ENCODE measurements at regions not wholly inside any gene's neighbourhood (a gene's known extent, or its start where the extent isn't known, plus 50 kb on each side); places are given as distances from the start of the nearest gene placed in this dataset.

DNA sequence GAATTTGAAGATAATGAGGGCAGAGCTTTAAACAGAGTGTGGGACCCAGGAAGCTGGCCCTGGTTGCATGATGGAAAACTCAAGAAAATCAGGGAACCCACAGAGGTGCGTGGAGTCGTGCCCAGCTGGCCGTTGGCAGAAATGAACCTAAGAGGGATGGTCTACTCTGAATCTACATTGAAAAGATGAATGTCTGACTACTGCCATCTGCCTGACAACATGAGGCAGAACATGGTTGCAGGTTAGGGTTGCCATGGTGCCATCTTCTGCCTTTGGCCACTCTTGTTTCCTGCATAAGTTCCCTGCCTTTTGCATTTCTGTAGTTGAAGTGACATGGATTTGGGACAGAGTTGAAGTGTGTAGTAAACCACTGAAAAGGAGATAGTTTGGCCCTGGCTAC lies 138.5 kb upstream of the COBL start:
- H3K4me3 ChIP-seq (ENCODE audit: insufficient read depth, low read depth, low read length) = no peak overlapping the region
- no peak overlapping the region for H2AK5ac ChIP-seq (ENCODE audit: low read depth, low read length)
- CTCF ChIA-PET = no interaction called here
- H2BK20ac ChIP-seq (ENCODE audit: low read depth, low read length) = no peak overlapping the region
- no peak overlapping the region for H2BK5ac ChIP-seq (ENCODE audit: low read depth, low read length, poor library complexity, severe bottlenecking)
- H4K20me1 ChIP-seq (ENCODE audit: insufficient read depth, low read length) = no peaks in the 10 kb centered on the region
- no CpG with 5 or more reads among the region's 3 CpGs for WGBS, 2 experiments (ENCODE audit: extremely low coverage in 2 of 2, insufficient read length in 1 of 2)
- no peak overlapping the region for H3K14ac ChIP-seq (replicated peaks; ENCODE audit: low read depth, low read length)
- no peak overlapping the region for H3K9ac ChIP-seq (ENCODE audit: low read depth, low read length)
- H4K5ac ChIP-seq (ENCODE audit: low read depth, low read length) = no peak overlapping the region
- no peak overlapping the region for H3K4ac ChIP-seq (ENCODE audit: low read depth, low read length)
- H3K18ac ChIP-seq (ENCODE audit: low read depth, low read length) = no peak overlapping the region
- H3K23ac ChIP-seq (ENCODE audit: low read depth, low read length) = no peak overlapping the region
- H3K27ac ChIP-seq (ENCODE audit: insufficient read depth, low read length) = no peak overlapping the region
- dilution Hi-C loops (cut with HindIII; ENCODE audit: low sequenced_read_pairs, unreplicated experiment) (no loop called here), in situ Hi-C loops (cut with MboI; ENCODE audit: low sequenced_read_pairs) (no loop called here), intact Hi-C loops (cut with micrococcal nuclease) (no loop called here)
- H4K8ac ChIP-seq (ENCODE audit: low read depth in 2 of 2, low read length in 2 of 2) = no peak overlapping the region
- H3K4me2 ChIP-seq (ENCODE audit: low read depth, low read length) = no peak overlapping the region
- H3K4me1 ChIP-seq (ENCODE audit: control insufficient read depth, insufficient read depth, low read length) = no peaks in the 10 kb centered on the region
- no TSS peak for BruUV-seq (replicated peaks)
- H2AFZ ChIP-seq (replicated peaks; ENCODE audit: low read length, poor library complexity) = no peak overlapping the region
- H2BK15ac ChIP-seq (ENCODE audit: low read depth, low read length) = no peak overlapping the region
- no peak overlapping the region for H4K91ac ChIP-seq (ENCODE audit: insufficient read depth, low read depth, low read length)
- DNase-seq (no peak), ATAC-seq (ENCODE audit: low read depth) (no peak)
- H3K27me3 ChIP-seq (ENCODE audit: control insufficient read depth, insufficient read depth, low read length) = no peaks in the 10 kb centered on the region
- H3K36me3 ChIP-seq (ENCODE audit: control insufficient read depth, insufficient read depth, low read length) = no peaks in the 10 kb centered on the region
- no peak overlapping the region for H2BK120ac ChIP-seq (ENCODE audit: low read depth, low read length)
- POLR2A ChIA-PET (ENCODE audit: unreplicated experiment) = no interaction called here
- TF ChIP-seq NFE2L2 (IDR thresholded peaks at IDR 0.05; ENCODE audit: low read depth, low read length) (no peak), RCOR1 (IDR thresholded peaks at IDR 0.05; ENCODE audit: insufficient replicate concordance, low read length) (no peak), SMC3 (IDR thresholded peaks at IDR 0.05; ENCODE audit: low read depth, low read length) (no peak), MAZ (IDR thresholded peaks at IDR 0.05; ENCODE audit: borderline replicate concordance, low read depth, low read length) (no peak), MAFK (IDR thresholded peaks at IDR 0.05; ENCODE audit: low read depth, low read length) (no peak), MXI1 (IDR thresholded peaks at IDR 0.05; ENCODE audit: borderline replicate concordance, low read depth, low read length) (no peak), FOS (IDR thresholded peaks at IDR 0.05; ENCODE audit: low read depth, low read length) (no peak), CHD1 (IDR thresholded peaks at IDR 0.05; ENCODE audit: low read depth, low read length) (no peak), POLR2A (IDR thresholded peaks at IDR 0.05; ENCODE audit: low read depth, low read length) (no peak), CEBPB (IDR thresholded peaks at IDR 0.05; ENCODE audit: low read depth, low read length) (no peak), ELK1 (IDR thresholded peaks at IDR 0.05; ENCODE audit: borderline replicate concordance, low read depth, low read length) (no peak), BHLHE40 (IDR thresholded peaks at IDR 0.05; ENCODE audit: low read depth, low read length) (no peak), RAD21 (IDR thresholded peaks at IDR 0.05; ENCODE audit: low read length) (no peak), CTCF (conservative IDR thresholded peaks at IDR 0.05; ENCODE audit: low read depth, low read length) (no peak), RFX5 (IDR thresholded peaks at IDR 0.05; ENCODE audit: low read depth, low read length) (no peak)
- TF ChIP-seq, protein P1, sequence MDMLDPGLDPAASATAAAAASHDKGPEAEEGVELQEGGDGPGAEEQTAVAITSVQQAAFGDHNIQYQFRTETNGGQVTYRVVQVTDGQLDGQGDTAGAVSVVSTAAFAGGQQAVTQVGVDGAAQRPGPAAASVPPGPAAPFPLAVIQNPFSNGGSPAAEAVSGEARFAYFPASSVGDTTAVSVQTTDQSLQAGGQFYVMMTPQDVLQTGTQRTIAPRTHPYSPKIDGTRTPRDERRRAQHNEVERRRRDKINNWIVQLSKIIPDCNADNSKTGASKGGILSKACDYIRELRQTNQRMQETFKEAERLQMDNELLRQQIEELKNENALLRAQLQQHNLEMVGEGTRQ (IDR thresholded peaks at IDR 0.05; ENCODE audit: low read depth, low read length) = no peak
- no peak overlapping the region for H2AK9ac ChIP-seq (replicated peaks; ENCODE audit: low read depth, low read length, poor library complexity)
- H3K56ac ChIP-seq (ENCODE audit: extremely low read depth, insufficient read depth, low read length) = no peak overlapping the region
- H3K9me3 ChIP-seq (ENCODE audit: control insufficient read depth, insufficient read depth, low read length) = peaks cover 30% of the 10 kb centered on the region
- no peaks in the 10 kb centered on the region for H3K9me1 ChIP-seq (ENCODE audit: insufficient read depth, low read length)
- H3K79me1 ChIP-seq (ENCODE audit: low read depth in 1 of 2, low read length in 2 of 2) = no peaks in the 10 kb centered on the region
